Activated CD4-positive, alpha-beta T cell treated with anti-CD3 and anti-CD28 coated beads, Interleukin-2, Interleukin-6, amounts not matched to agents 100 ng/mL and 50 ng/mL, durations not matched to agents 16 hours and 8 hours (primary cell): ENCODE measurements at regions not wholly inside any gene's neighbourhood (a gene's known extent, or its start where the extent isn't known, plus 50 kb on each side); places are given as distances from the start of the nearest gene placed in this dataset.
"Not testable (repeated sequence)": the region's sequence is repeated elsewhere in the genome, so short reads cannot be mapped to it uniquely, and the experiment has no call there.

Source experiments
- DNase-seq: peaks from one replicate; pipeline ENCODE4 v3.0.0-alpha.2; 2020

DNA sequence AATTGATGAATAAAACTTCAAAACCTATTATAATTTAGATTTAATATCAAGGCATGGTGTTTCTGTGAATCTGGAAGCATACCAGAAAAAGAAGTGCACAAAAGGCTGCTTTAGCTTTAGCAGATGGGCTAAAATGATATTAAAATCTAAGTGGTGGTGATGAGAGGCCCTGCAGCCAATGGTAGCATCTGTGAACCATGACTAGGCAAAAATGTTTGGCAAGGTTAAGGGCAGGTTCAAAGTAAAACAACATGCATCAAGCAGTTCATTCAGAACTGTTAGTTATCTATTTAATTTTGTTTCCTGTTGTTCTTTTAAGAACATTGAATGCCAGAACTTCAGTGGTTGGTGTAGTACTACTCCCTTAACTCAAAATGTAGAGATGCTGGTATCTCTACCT is 1736.9 kb upstream of the CELF4 start:
- no peak for DNase-seq

- DNase-seq = no peak
Measured at GRCh38 chr18:39299152-39299551, 1733.6 kb upstream of the CELF4 start.

GRCh38 chr18:39297225-39297624 is 1731.6 kb upstream of the CELF4 start:
- no peak for DNase-seq

GRCh38 chr18:39296293-39296888 is 1730.8 kb upstream of the CELF4 start:
- DNase-seq = no peak

DNA sequence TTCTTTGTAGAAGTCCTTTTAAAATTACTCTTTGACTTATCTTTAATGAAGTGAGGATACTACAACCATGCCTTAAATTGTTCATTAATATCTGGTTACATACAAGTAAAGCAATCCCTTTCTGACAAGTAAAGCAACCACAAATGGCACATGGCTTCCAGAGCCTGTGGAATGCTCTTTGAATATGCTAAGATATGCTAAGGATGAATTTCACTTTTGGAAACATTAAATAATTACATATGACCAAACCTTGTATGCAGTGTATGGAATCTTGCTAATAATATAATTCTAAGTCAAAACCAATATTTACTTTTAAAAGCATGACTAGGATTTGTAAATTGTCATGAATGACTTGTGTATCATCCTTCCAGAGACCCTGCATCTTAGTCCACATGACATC is 1711.2 kb upstream of the CELF4 start:
- no peak for DNase-seq

DNA sequence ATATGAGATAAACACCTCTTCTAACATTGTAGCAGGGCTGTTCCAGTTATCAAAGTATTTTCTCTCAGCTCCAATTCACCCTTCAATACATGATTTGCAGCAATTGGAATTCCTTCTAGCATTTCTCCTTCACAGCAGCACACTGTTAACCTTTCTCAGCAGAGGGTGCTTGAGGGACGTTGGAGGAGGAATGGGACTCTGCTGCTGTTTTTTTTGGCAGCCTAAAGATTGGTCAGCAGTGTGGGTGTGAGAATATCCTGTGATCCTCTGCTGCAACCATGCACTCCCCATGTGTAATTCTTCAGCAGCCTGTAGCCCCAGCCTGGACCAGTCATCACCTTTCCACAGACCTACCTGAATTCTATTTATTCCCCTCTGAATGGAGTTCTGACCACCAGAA is 1708.9 kb upstream of the CELF4 start:
- no peak for DNase-seq

DNA sequence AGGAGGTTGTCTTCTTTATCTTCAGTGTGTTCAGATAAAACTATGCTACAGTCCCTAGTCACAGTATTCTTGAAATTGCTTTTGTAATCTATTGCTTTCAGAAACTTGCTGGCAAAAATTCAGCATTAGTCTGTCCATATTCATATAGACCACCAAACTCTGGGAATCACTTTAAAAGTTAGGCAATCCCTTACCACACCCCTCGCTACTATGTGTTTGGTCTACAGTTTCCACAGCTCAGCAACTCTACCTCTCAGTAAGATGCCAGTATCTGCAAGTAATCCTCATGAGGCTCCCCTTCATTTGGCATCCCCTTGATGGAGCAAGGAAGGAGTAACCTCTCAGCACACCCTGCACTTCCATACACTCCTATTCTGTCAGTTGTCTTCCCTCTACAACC is 1706.6 kb upstream of the CELF4 start:
- DNase-seq = no peak

DNA sequence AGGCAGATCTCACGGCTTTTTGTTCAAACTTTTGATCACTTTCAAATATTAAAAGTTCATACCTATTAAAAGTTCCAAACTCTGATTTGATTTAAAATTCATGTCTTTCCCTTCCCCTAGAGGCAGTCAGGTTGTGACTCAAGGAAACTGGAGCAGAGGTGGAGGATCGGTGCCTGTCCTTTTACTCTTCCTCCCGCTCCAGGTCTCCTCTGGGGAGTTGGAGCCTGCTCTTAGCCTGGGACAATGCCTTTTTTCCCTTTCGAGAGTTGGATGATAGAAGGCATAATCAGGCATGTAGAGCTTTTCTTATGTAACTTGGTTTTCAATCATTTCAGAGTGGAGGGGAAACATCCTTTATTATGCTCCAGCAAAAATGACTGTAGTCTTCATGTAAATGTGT is 1706.1 kb upstream of the CELF4 start:
- no peak for DNase-seq

DNA sequence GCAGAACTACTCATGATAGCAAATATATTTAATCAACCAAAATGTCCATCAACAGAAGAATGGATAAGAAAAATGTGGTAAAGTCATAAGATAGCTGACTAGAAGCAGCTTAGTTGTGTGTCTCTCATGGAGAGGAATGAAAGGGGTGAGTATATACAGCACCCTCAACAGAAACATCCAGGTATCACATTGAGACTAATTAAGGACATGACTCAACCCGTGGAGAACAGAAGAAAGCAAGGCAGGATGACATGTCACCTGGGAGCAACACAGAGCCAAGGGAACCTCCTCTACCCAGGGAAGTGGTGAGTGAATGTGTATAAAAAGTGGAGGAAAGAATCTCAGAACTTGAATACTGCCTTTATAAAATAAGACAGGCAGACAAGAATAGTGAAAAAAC is 1695.0 kb upstream of the CELF4 start:
- DNase-seq = no peak

DNA sequence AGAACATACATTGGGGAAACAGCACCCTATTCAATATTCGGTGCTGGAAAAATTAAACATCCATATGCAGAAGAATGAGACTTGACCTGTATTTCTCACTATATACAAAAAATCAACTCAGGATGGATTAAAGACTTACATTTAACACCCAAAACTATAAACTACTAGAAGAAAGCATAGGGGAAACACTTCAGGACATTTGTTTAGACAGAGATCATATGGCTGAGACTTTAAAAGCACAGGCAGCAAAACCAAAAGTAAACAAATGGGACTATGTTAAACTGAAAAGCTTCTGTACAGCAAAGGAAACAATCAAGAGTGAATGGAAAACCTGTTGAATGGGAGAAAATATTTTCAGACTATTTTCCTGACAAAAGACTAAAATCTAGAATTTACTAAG is 1694.1 kb upstream of the CELF4 start:
- DNase-seq = no peak

DNA sequence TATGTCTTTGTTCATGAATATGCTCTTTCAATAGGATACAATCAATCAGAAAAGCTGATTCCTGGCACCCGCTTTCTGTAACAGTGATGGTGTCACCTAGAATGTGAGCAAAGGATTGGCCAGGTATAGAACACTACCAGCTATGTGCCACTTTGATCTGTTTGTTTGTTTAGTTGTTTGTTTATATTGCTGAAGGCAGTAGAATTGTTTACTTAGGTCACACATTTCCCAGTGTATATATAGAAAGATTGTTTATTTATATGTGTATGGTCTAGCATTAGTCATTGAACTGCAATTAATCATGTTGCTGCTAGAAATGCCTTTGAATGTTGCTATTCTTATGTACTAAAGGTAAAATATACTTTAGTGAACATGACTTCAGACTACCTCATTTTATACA is 1678.6 kb upstream of the CELF4 start:
- DNase-seq = no peak

- DNase-seq = no peak
Measured at GRCh38 chr18:39241534-39241933, 1675.9 kb upstream of the CELF4 start.

GRCh38 chr18:39238981-39239660 is 1673.5 kb upstream of the CELF4 start:
- no peak for DNase-seq

DNA sequence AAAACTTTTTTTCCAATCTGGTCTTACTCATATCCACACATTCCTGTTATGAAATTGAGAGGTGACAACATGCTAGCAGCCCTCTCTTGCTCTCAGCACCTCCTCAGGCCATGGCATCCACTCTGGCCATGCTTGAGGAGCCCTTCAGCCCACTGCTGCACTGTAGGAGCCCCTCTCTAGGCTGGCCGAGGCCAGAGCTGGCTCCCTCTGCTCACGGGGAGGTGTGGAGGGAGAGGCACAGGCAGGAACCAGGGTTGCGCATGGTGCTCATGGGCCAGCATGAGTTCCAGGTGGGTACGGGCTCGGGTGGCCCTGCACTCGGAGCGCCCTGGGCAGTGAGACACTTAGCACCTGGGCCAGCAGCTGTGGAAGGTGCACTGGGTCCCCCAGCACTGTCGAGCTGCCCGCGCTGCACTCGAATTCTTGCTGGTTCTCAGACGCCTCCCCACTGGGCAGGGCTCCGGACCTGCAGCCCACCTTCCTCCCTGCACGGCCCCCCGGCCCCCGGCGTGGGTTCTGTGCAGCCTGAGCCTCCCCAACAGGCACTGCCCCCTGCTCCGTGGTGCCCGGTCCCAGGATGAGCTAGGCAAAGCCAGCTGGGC is 1669.6 kb upstream of the CELF4 start:
- no peak for DNase-seq

DNA sequence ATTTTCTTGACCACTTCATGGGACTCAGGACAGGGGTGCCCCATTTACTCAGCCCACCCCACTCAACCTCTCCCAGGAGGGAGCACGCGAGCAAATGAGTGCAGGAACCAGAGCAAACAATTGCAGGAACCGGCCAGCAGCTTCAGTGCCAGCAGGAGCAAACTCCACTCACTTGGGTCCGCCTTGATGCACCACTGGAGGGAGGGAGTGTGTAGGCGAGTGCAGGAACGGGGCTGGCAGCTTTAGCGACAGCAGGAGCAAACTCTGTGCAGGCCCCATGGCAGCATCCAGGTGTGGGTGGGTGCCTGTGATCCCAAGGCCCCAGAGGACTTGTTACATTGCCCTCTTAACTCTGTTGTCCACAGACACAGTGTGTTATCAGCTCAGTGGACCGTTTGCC is 1667.3 kb upstream of the CELF4 start:
- no peak for DNase-seq

DNA sequence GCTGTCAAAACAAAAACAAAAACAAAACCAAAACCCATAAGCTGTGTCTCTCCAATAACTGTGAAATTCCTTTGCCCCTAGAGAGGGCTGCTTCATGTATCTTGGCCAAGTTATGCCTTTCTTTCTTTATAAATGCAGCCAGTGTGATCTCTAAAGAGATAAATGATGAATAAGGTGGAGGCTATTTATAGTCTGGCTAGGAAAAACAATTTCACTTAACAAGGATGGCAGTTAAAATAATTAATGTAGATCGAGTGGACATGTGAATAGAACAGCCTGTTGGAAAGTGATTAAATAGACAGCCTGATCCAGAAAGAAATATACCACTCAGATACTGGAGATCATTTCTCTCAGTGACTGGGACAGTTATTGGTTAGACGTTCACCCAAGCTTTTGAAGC is 1666.9 kb upstream of the CELF4 start:
- DNase-seq = no peak

DNA sequence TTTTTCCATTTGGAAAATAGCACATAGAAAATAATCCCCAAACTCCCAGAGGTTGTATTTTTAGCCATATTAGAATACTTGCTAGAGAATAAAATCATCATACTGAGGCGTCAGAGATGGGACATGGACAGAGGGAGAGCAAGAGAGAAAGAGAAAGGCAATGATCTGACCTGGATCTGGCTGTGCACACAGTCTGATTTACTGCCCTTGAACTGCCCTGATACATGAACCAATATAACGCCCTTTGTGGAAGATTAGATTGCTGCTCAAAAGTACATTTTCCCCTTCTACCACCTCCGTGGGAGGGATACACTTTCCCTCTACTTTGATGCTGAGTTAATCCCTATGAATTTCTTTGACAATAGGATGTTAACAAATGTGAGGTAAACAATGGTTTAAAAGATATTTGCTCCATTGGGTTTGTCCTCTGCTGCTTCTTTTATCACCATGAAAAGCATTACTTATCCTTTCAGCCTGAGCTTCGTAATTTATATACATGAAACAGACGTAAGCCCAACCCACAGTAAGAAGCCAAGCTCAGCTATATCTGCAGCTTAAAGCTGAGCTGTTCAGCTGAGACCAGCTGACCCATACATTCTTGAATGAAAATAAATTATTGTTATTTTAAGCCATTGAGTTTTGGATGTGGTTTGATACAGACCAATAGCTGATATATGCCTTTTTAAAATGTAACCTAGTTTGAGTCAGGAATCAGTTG is 1664.6 kb upstream of the CELF4 start:
- DNase-seq = no peak

DNA sequence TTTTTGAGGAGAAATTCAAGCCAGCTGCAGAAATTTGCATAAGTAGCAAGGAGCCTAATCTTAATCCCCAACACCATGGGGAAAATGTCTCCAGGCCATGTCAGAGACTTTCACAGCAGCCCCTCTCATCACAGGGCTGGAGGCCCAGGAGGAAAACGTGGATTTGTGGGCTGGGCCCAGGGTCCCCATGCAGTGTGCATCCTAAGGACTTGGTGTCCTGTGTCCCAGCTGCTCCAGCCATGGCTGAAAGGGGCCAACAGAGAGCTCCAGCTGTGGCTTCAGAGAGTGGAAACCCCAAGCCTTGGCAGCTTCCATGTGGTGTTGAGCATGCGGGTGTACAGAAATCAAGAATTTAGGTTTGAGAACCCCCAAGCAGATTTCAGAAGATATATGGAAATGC is 1662.2 kb upstream of the CELF4 start:
- DNase-seq = not testable (repeated sequence)

GRCh38 chr18:39225373-39225772 is 1659.8 kb upstream of the CELF4 start:
- DNase-seq = no peak

DNA sequence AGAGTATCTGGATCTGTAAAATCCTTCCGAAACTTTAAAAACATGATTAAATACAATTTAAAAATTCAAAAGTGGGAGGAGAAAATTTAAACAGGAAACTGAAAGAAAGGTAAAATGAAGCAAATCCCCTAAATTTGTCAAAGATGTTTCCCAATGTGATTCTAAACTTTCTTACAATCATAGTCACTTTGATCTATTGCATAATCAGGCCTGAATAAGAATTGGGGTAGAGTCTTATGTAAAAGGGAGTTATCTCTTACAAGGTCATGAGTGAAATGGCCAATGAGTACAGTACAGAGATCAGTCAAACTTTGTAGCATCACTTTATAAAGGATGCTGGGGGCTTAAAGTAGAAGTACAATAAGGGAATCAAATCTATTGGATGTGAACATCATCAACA is 1657.7 kb upstream of the CELF4 start:
- no peak for DNase-seq

DNA sequence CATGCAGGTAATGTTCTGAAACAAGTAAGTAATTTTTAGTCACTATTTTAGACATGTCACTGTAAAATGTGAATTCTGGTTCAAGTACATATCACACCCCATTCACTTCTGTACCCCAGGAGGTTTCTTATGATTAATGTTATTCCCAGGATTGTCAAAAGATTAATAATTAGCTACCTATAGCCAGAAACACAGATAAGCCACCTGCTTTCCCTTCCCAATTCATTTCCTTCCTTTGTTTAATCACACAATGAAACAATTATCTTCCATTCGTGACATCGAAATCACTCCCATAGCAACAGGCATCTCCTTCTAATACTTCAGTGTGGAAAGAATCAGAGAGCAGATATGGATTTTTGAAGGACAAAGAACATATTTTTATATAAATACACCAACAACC is 1650.3 kb upstream of the CELF4 start:
- DNase-seq = no peak

DNA sequence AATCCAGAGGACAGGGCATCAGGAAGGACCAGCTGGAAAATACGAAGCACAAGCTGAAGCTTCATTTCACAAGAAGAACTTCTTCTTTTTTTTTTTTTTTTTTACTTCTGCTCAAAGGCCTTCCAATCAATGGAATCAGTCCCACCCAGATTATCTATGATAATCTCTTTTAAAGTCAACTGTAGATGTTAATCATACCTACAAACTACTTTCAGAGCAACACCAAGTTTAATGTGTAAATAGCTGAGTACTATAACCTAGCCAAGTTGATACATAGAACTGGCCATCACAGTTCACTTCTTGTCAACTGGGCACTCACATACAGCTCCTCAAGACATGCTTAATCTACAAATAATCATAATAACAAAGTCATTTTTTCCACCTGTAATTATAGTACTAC is 1645.9 kb upstream of the CELF4 start:
- no peak for DNase-seq

DNA sequence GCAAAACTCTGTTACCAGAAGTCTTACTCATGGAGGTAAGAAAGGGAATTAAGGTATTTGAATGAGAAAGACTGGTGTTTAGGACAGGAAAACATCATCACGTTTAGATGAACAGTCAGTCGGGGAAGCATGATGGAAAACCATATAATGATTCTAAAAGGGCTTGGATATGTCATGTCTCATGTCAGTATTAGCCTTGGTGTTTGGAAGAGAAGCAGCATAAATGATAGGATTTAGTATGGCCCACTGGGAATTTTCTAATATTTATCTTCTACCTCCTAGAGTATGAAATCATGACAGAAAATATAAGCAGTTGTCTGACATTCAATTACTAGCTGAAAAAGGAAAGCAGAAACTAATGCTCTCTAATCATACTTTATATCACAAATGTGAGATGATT is 1643.6 kb upstream of the CELF4 start:
- no peak for DNase-seq

DNA sequence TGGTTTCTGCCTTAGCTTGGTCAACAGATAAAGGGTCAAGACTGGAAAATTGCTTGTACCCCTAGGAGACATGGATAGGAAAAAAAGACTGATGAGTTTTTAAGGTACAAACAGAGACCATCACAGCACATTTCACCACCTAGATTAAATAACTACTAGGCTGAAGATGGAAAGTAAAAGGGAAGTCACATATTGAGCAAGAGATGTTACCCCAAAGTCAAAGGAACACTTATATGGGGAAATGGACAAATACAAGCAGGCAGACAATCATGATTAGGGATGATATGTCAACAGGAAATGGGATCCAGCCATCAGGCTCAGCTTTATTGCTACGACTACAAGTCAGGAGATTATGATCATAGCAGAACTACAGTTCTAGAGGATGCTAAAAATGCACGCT is 1643.1 kb upstream of the CELF4 start:
- DNase-seq = no peak
